GM20000 (cell line): ENCODE measurements at regions not wholly inside any gene's neighbourhood (a gene's known extent, or its start where the extent isn't known, plus 50 kb on each side); places are given as distances from the start of the nearest gene placed in this dataset.
A peak's percentile ranks its signal among the peaks of the same experiment; 100 is the strongest.

Experiments used
- DNase-seq: peaks from one replicate; pipeline ENCODE4 v3.0.0; 2012; ENCODE audit warnings: low spot score
- CTCF ChIP-seq: IDR thresholded peaks from 2 replicates; pipeline ENCODE4 v1.5.1; 2012; ENCODE audit warnings: mild to moderate bottlenecking, control low read depth; ENCODE audit errors: extremely low read depth, missing control alignments

GRCh38 chr1:8164670-8165069 is 138.6 kb upstream of the ERRFI1 start:
- DNase-seq = no peak
- no peak for TF ChIP-seq CTCF

- TF ChIP-seq CTCF = no peak
- no peak for DNase-seq
These were observed 136.9 kb upstream of the ERRFI1 start for GRCh38 chr1:8163039-8163438.

GRCh38 chr1:8162168-8162567 is 136.1 kb upstream of the ERRFI1 start:
- DNase-seq = no peak
- TF ChIP-seq CTCF = no peak

- no peak for TF ChIP-seq CTCF
- no peak for DNase-seq
These were observed 135.5 kb upstream of the ERRFI1 start for GRCh38 chr1:8161546-8162105.

- no peak for TF ChIP-seq CTCF
These were observed 133.4 kb upstream of the ERRFI1 start for GRCh38 chr1:8159470-8160024.

GRCh38 chr1:8158995-8159394 is 132.9 kb upstream of the ERRFI1 start:
- TF ChIP-seq CTCF = no peak
- DNase-seq = peak; percentile 39

More at GRCh38 chr1:8159470-8160024, 133.4 kb upstream of the ERRFI1 start:
- no peak for DNase-seq

- no peak for DNase-seq
- no peak for TF ChIP-seq CTCF
These were observed 131.7 kb upstream of the ERRFI1 start for GRCh38 chr1:8157765-8158164.
